GM12891 (cell line): ENCODE measurements at regions not wholly inside any gene's neighbourhood (a gene's known extent, or its start where the extent isn't known, plus 50 kb on each side); places are given as distances from the start of the nearest gene placed in this dataset.

Experiments
- DNase-seq: peaks from one replicate; pipeline ENCODE4 v3.0.0; 2011; ENCODE audit warnings: low spot score; ENCODE audit not compliant: insufficient read length
- FAIRE-seq: peaks from 2 replicates; lab custom pipeline; 2011; peaks lifted over from hg19 to GRCh38; lab: Jason Lieb, UNC
- PAX5 ChIP-seq: IDR thresholded peaks from 2 replicates; pipeline ENCODE4 v1.6.1; 2011; ENCODE audit warnings: low read length, moderate library complexity, mild to moderate bottlenecking; ENCODE audit not compliant: insufficient read depth, severe bottlenecking
- POLR2A ChIP-seq: IDR thresholded peaks from 2 replicates; pipeline ENCODE4 v1.6.1; 2011; ENCODE audit warnings: low read depth, low read length, control low read depth
- POLR2AphosphoS5 ChIP-seq: IDR thresholded peaks from 2 replicates; pipeline ENCODE4 v1.6.1; 2011; ENCODE audit warnings: low read depth, low read length, control low read depth
- POU2F2 ChIP-seq: IDR thresholded peaks from 2 replicates; pipeline ENCODE4 v1.6.1; 2011; ENCODE audit warnings: low read depth, mild to moderate bottlenecking, control low read depth, low read length, moderate library complexity
- SPI1 ChIP-seq: IDR thresholded peaks from 2 replicates; pipeline ENCODE4 v1.6.1; 2011; ENCODE audit warnings: low read depth, low read length, control low read depth
- TAF1 ChIP-seq: IDR thresholded peaks from 2 replicates; pipeline ENCODE4 v1.6.1; 2011; ENCODE audit warnings: low read depth, low read length, control low read depth

DNA sequence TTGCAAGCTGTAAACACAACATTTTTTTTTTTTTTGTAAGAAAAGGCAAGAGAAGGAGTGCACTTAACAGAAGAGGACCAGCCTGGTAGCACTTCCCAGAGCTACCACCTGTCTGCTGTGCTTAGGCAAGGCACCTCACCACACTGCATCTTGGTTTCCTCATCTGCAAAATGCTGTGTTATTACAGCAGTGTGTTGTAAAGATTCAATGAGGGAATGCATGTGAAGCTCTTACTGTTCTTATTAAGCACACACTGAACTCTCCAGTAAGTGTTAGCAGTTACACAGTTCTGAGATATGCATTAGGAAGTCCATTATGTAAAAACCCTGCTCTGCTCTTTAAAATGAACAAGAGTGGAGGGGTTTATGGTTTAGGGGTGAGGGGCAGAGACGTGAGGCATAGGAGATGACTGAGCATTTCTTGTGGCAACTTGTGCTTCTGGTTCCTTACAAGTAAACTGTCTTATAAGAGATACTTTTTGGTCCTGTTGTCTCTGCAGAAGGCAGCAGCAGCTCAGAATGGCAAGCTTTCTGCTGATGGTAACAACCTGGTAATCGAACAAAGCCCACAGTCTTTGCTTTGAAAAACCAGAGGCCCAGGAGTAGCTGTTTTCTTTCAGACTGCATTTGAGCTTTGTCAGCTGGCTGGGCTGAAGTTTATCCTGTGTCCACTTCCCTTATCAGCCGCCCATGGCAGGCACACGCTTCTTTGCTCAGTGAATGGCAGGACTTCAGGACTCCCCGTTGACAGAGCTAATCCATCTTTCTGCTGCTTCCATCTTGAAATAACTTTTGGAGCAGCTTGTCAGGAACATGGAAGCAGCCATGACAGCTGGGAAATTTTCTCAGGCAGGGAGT is 98.8 kb upstream of the BMPER start:
- TF ChIP-seq POU2F2 = no peak
- no peak for TF ChIP-seq SPI1
- no peak for TF ChIP-seq POLR2A
- no peak for TF ChIP-seq POLR2AphosphoS5
- TF ChIP-seq PAX5 = no peak
- TF ChIP-seq TAF1 = no peak
- DNase-seq (no peak), FAIRE-seq (no peak)

DNA sequence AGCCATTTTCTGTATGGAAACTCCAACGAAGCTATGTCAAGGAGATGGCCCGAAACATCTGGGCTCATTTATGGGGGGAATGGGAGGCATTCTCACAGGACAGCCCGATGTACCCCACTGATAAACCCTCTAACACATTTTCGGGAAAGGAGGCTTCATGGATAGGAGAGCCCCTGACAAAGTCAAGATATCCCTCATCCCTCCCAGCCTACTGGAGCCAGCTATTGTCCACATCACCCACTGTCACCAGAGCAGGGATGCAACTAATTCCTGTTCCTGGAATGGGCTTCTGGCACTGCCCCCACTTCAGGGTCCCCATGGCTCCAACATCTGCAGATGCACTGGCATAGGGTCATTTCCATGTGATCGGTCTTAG is 98.2 kb upstream of the BMPER start:
- no peak for FAIRE-seq

DNA sequence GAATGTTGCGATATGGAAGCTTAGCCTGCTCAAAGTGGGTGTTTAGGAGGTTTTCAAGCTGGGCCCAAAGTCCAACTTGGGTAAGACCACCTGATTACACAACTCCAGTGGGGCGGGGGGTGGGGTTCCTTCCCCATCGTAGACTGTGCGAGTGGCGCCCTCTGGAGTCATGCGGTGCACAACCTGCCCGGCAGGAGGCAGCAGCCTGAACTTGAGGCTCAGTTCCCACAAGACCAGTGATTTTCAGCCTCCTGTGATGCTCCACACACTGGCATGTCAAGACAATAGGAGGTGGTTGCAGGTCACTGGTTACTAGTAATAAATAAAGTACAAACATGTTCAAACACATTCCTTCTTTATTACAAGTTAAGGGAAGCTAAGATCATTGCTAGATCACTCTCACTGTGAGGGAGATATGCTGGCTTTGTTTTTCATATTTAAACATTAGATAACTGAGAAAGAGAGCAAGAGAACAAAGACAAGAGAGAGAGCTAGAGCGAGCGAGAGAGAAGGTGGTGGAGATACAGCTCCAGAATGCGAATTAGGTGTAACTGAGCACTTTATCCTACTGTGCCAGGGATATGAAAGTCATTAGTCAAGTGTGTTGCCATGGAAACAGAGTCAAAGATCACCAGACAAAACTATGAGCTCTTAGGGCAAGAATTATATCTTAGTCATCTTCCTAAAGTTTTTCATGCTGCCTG is 97.4 kb upstream of the BMPER start:
- DNase-seq (peak; percentile 2), FAIRE-seq (no peak)

More for the DNA sequence above, 98.2 kb upstream of the BMPER start:
- TF ChIP-seq POLR2A (no peak), SPI1 (no peak), POU2F2 (no peak), PAX5 (no peak), POLR2AphosphoS5 (no peak), TAF1 (no peak)
- no peak for DNase-seq

DNA sequence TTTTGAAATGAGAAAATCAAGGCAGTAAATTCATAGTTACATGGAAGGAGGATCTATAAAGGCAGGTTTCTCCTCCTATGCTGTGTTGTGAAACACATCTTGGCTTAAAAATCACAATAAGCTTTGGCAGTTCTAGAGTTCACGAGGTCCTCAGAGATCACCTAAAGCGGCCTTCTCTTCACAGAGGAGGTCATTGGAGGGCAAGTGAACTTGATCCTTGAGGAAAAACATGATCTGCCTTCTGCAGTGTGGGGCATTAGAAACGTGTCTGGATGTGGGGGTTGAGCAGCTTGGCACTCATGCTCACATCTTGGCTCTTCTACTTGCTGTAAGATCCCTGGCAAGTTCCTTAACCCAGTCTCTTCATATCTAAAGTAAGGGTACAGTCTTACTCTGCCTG is 96.1 kb upstream of the BMPER start:
- no peak for FAIRE-seq
- TF ChIP-seq PAX5 (no peak), POLR2A (no peak), TAF1 (no peak), SPI1 (no peak), POLR2AphosphoS5 (no peak), POU2F2 (no peak)
- no peak for DNase-seq

More for the DNA sequence above, 97.4 kb upstream of the BMPER start:
- TF ChIP-seq SPI1 (no peak), POLR2A (no peak), TAF1 (no peak), PAX5 (no peak), POLR2AphosphoS5 (no peak), POU2F2 (no peak)

DNA sequence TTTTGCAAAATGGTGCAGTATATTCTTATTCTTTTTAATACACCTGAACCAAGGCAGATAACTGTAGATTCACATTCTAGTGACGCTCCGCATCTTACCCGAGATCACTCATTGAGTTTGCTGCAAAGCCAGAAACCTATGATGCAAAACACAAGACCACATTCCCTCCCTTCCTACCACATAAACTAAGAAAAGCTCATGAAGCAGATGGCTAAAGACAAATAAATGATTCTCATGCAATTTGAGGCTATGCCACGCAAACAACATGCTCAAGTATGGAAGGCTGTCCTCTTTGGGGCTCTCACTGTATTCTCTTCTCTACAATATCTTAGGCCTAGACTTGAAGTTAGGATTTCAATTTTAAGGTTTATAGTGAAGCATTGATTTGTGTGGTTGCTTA is 95.0 kb upstream of the BMPER start:
- DNase-seq (no peak), FAIRE-seq (no peak)
- TF ChIP-seq POLR2AphosphoS5 (no peak), SPI1 (no peak), PAX5 (no peak), POLR2A (no peak), TAF1 (no peak), POU2F2 (no peak)

DNA sequence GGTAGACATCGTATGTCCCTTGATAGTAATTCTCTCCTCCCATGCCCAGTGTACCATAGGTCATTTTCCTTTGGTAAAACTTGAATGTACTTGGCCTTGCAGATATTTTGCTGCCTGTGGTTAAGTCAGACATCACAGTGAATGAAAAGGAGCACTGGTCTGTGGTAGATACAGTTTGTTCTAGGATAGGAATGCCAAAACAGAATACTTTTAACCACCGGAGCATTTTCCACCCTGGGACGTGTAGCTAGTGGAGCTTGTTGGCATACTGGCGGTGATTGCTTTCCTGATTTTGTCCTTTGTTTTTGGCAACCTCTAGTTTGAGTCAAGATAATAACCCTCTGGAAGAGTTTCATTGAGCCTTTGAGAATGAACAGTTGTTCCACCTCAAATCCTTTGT is 92.0 kb upstream of the BMPER start:
- DNase-seq = no peak
- TF ChIP-seq TAF1 (no peak), POLR2A (no peak), PAX5 (no peak), POU2F2 (no peak), POLR2AphosphoS5 (no peak), SPI1 (no peak)
- no peak for FAIRE-seq

DNA sequence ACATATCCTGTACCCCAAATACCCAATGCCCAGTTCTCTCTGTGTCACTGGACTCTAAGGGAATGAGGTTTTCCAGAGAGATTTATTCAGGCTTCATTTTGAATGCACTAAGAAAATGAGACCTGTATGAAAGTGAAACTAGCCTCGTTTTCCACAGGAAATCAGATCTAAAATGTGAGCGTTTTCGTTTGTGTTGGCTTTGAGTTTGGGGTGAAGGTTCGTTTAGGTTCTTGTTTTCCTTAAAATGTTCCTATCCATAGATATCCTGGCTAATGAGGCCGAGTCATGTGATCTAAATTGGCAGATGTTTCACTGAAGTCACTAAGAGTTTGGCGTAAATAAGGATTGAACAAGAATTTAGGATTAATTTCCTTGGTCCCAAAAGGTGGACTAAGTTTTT is 90.9 kb upstream of the BMPER start:
- DNase-seq (no peak), FAIRE-seq (no peak)
- no peak for TF ChIP-seq PAX5
- no peak for TF ChIP-seq TAF1
- no peak for TF ChIP-seq POLR2A
- no peak for TF ChIP-seq SPI1
- no peak for TF ChIP-seq POU2F2
- no peak for TF ChIP-seq POLR2AphosphoS5

DNA sequence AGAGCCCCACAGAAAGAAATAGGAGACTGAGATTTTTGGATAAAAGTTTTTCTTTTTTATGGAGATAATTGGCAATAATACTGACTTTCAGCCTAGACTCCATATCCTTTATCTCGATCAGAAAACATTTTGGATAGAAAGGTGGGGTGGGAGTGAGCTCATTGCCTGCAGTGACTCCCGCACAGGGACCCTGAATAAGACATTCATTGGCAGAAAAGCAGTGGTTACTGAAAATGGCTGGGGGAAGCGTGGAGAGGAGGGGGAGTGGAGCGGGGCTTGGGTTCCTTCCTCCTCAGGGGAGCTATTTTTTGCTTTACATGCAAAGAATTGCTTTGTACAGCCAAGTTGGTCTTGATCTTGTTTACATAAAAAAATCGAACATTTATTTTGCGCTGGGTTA is 90.4 kb upstream of the BMPER start:
- DNase-seq (no peak), FAIRE-seq (no peak)
- TF ChIP-seq POLR2AphosphoS5 = no peak
- no peak for TF ChIP-seq POU2F2
- no peak for TF ChIP-seq PAX5
- TF ChIP-seq SPI1 = no peak
- TF ChIP-seq TAF1 = no peak
- TF ChIP-seq POLR2A = no peak

DNA sequence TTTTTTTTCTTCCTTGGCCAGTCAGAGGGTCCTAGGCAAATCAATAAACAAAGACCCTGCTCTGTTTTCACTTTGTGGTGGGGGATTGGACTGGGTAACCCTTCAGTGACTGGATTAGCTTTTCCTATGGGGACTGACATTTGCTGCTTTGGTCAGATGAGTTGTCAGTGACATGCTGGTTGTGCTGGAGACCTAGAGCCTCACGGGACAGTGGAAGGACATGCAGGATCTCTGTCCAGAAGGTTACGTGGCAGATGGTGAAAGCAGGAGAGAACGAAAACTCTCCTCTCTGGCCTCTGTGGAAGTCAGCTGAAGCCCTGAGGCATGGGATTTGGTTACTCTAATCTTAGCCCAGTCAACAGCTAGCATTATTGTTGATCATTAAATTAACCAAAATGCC is 90.0 kb upstream of the BMPER start:
- DNase-seq (no peak), FAIRE-seq (no peak)
- TF ChIP-seq SPI1 (no peak), POLR2AphosphoS5 (no peak), POU2F2 (no peak), POLR2A (no peak), PAX5 (no peak), TAF1 (no peak)
